Tibial nerve (tissue), 3 donors: ENCODE measurements at regions not wholly inside any gene's neighbourhood (a gene's known extent, or its start where the extent isn't known, plus 50 kb on each side); places are given as distances from the start of the nearest gene placed in this dataset.
"Not testable (repeated sequence)": the region's sequence is repeated elsewhere in the genome, so short reads cannot be mapped to it uniquely, and the experiment has no call there.

Source experiments
- POLR2A ChIP-seq, 2 donors: fragments of 450-650 bp; IDR thresholded peaks; one replicate each; pipeline ENCODE4 v1.6.1; 2017; ENCODE audit warnings: antibody characterized with exemption in 2 of 2, mild to moderate bottlenecking in 2 of 2, moderate library complexity in 2 of 2
- TF ChIP-seq, protein P1 (sequence below), 5 experiments: fragments of 200-600 bp in 3 of 5; fragments of 450-650 bp in 2 of 5; sonication (generic) in 3 of 5; IDR thresholded peaks; one replicate each; pipeline ENCODE4 v1.5.1; 2016 to 2019; ENCODE audit warnings: antibody characterized with exemption in 5 of 5, mild to moderate bottlenecking in 3 of 5, moderate library complexity in 2 of 5

DNA sequence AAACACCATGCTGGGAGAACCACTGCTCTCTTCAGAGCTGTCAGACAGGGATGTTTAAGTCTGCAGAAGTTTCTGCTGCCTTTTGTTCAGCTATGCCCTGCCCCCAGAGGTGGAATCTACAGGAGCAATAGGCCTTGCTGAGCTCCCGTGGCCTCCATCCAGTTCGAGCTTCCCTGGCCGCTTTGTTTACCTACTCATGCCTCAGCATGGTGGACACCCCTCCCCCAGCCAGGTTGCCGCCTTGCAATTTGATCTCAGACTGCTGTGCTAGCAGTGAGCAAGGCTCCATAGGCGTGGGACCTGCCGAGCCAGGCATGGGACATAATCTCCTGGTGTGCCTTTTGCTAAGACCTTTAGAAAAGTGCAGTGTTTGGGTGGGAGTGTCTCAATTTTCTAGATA is 307.3 kb upstream of the KAZN start:
- TF ChIP-seq POLR2A (IDR thresholded peaks at IDR 0.05): not testable (repeated sequence)
- TF ChIP-seq, protein P1, sequence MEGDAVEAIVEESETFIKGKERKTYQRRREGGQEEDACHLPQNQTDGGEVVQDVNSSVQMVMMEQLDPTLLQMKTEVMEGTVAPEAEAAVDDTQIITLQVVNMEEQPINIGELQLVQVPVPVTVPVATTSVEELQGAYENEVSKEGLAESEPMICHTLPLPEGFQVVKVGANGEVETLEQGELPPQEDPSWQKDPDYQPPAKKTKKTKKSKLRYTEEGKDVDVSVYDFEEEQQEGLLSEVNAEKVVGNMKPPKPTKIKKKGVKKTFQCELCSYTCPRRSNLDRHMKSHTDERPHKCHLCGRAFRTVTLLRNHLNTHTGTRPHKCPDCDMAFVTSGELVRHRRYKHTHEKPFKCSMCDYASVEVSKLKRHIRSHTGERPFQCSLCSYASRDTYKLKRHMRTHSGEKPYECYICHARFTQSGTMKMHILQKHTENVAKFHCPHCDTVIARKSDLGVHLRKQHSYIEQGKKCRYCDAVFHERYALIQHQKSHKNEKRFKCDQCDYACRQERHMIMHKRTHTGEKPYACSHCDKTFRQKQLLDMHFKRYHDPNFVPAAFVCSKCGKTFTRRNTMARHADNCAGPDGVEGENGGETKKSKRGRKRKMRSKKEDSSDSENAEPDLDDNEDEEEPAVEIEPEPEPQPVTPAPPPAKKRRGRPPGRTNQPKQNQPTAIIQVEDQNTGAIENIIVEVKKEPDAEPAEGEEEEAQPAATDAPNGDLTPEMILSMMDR (IDR thresholded peaks at IDR 0.05): not testable (repeated sequence)
